C1 segment of cervical spinal cord (tissue), 14 donors: ENCODE measurements at regions not wholly inside any gene's neighbourhood (a gene's known extent, or its start where the extent isn't known, plus 50 kb on each side); places are given as distances from the start of the nearest gene placed in this dataset.
"Not testable (repeated sequence)": the region's sequence is repeated elsewhere in the genome, so short reads cannot be mapped to it uniquely, and the experiment has no call there.

Experiments
- DNase-seq, 14 donors: peaks; one replicate each; lab custom pipeline; 2025; lab: John Stamatoyannopoulos, UW

- not testable (repeated sequence) for DNase-seq
Observed at GRCh38 chr7:84880326-84880997, 306.4 kb downstream of the SEMA3D start.

GRCh38 chr7:84879570-84880325 lies 307.1 kb downstream of the SEMA3D start:
- DNase-seq = no peak

GRCh38 chr7:84877943-84878570 lies 308.8 kb downstream of the SEMA3D start:
- no peak for DNase-seq

- DNase-seq = no peak
Observed at GRCh38 chr7:84876061-84876821, 310.6 kb downstream of the SEMA3D start.

- no peak for DNase-seq
Observed at GRCh38 chr7:84865560-84865959, 321.3 kb downstream of the SEMA3D start.

GRCh38 chr7:84857336-84857735 lies 329.5 kb downstream of the SEMA3D start:
- DNase-seq = no peak

- no peak for DNase-seq
Observed at GRCh38 chr7:84855758-84856157, 331.1 kb downstream of the SEMA3D start.

- not testable (repeated sequence) for DNase-seq
Observed at GRCh38 chr7:84848974-84849372, 337.9 kb downstream of the SEMA3D start.

GRCh38 chr7:84848219-84848973 lies 338.5 kb downstream of the SEMA3D start:
- no peak for DNase-seq

- no peak for DNase-seq
Observed at GRCh38 chr7:84847790-84848189, 339.1 kb downstream of the SEMA3D start.

GRCh38 chr7:84847038-84847437 lies 339.8 kb downstream of the SEMA3D start:
- no peak for DNase-seq

- DNase-seq = no peak
Observed at GRCh38 chr7:84845971-84846370, 340.9 kb downstream of the SEMA3D start.

GRCh38 chr7:84844771-84845170 lies 342.1 kb downstream of the SEMA3D start:
- DNase-seq = no peak

GRCh38 chr7:84841809-84842208 lies 345.0 kb downstream of the SEMA3D start:
- DNase-seq = no peak

- no peak for DNase-seq
Observed at GRCh38 chr7:84838857-84839256, 348.0 kb downstream of the SEMA3D start.

- DNase-seq = no peak
Observed at GRCh38 chr7:84837405-84837804, 349.5 kb downstream of the SEMA3D start.

- DNase-seq = no peak
Observed at GRCh38 chr7:84829719-84830118, 357.1 kb downstream of the SEMA3D start.

GRCh38 chr7:84824057-84824651 lies 362.7 kb downstream of the SEMA3D start:
- DNase-seq = no peak

GRCh38 chr7:84823530-84823929 lies 363.3 kb downstream of the SEMA3D start:
- no peak for DNase-seq

GRCh38 chr7:84822941-84823510 lies 363.8 kb downstream of the SEMA3D start:
- no peak for DNase-seq
